KMS-11 (cell line): ENCODE measurements at regions not wholly inside any gene's neighbourhood (a gene's known extent, or its start where the extent isn't known, plus 50 kb on each side); places are given as distances from the start of the nearest gene placed in this dataset.
"Not testable (repeated sequence)": the region's sequence is repeated elsewhere in the genome, so short reads cannot be mapped to it uniquely, and the experiment has no call there.

ENCODE experiments used
- H2AFZ ChIP-seq: fragments of 200-600 bp; sonication (generic); 2 replicates; pipeline ENCODE4 v1.6.1; 2016; ENCODE audit warnings: antibody characterized with exemption, mixed run types, low read depth
- H3K27ac ChIP-seq: fragments of 200-600 bp; sonication (generic); 2 replicates; pipeline ENCODE4 v1.6.1; 2016; ENCODE audit warnings: mild to moderate bottlenecking, mixed run types
- H3K27me3 ChIP-seq: fragments of 200-600 bp; sonication (generic); 2 replicates; pipeline ENCODE4 v1.6.1; 2017; ENCODE audit warnings: mild to moderate bottlenecking, low read depth, mixed run types, moderate library complexity; ENCODE audit not compliant: insufficient read depth
- H3K36me3 ChIP-seq: fragments of 200-600 bp; sonication (generic); 2 replicates; pipeline ENCODE4 v1.6.1; 2017; ENCODE audit warnings: mild to moderate bottlenecking, mixed run types; ENCODE audit not compliant: insufficient read depth
- H3K4me1 ChIP-seq: fragments of 200-600 bp; sonication (generic); 2 replicates; pipeline ENCODE4 v1.6.1; 2016; ENCODE audit warnings: mild to moderate bottlenecking, low read depth, mixed run types; ENCODE audit not compliant: poor library complexity, severe bottlenecking
- H3K4me2 ChIP-seq: fragments of 200-600 bp; sonication (generic); 2 replicates; pipeline ENCODE4 v1.7.0; 2016; ENCODE audit warnings: mild to moderate bottlenecking, mixed run types
- H3K4me3 ChIP-seq: fragments of 200-600 bp; sonication (generic); IDR thresholded peaks from 2 replicates; pipeline ENCODE4 v1.6.1; 2017; ENCODE audit warnings: low read depth, low read length, mixed read lengths; ENCODE audit not compliant: insufficient read depth
- H3K79me2 ChIP-seq: fragments of 200-600 bp; sonication (generic); 2 replicates; pipeline ENCODE4 v1.6.1; 2016; ENCODE audit warnings: low read depth, mixed run types; ENCODE audit not compliant: insufficient read depth
- H3K9ac ChIP-seq: fragments of 200-600 bp; sonication (generic); 2 replicates; pipeline ENCODE4 v1.6.1; 2016; ENCODE audit warnings: mild to moderate bottlenecking, mixed run types
- H4K20me1 ChIP-seq: fragments of 200-600 bp; sonication (generic); 2 replicates; pipeline ENCODE4 v1.6.1; 2016; ENCODE audit warnings: mild to moderate bottlenecking, mixed run types; ENCODE audit not compliant: insufficient read depth
- CTCF ChIP-seq: fragments of 200-600 bp; sonication (generic); conservative IDR thresholded peaks from 2 replicates; pipeline ENCODE4 v1.6.1; 2017; ENCODE audit warnings: low read depth, mild to moderate bottlenecking, antibody characterized with exemption, low read length, moderate library complexity, mixed read lengths

- Histone ChIP-seq H3K4me3 (no peak overlapping the region), H3K27ac (no peak overlapping the region), H3K27me3 (no peaks in the 10 kb centered on the region), H3K79me2 (no peaks in the 10 kb centered on the region), H3K4me1 (no peaks in the 10 kb centered on the region), H3K36me3 (no peaks in the 10 kb centered on the region), H2AFZ (no peak overlapping the region), H3K4me2 (no peak overlapping the region), H4K20me1 (no peaks in the 10 kb centered on the region), H3K9ac (no peak overlapping the region)
- no peak for TF ChIP-seq CTCF
These were observed 126.3 kb upstream of the NPY start for GRCh38 chr7:24157666-24158065.

GRCh38 chr7:24158975-24159374 is 125.0 kb upstream of the NPY start:
- Histone ChIP-seq H3K9ac (no peak overlapping the region), H3K36me3 (no peaks in the 10 kb centered on the region), H3K79me2 (no peaks in the 10 kb centered on the region), H3K4me1 (no peaks in the 10 kb centered on the region), H2AFZ (no peak overlapping the region), H3K27me3 (no peaks in the 10 kb centered on the region), H3K4me2 (no peak overlapping the region), H3K4me3 (no peak overlapping the region), H3K27ac (no peak overlapping the region), H4K20me1 (no peaks in the 10 kb centered on the region)
- TF ChIP-seq CTCF = no peak

- Histone ChIP-seq H3K27me3 (no peaks in the 10 kb centered on the region), H3K9ac (no peak overlapping the region), H2AFZ (no peak overlapping the region), H3K4me1 (no peaks in the 10 kb centered on the region), H4K20me1 (no peaks in the 10 kb centered on the region), H3K4me2 (no peak overlapping the region), H3K4me3 (no peak overlapping the region), H3K27ac (no peak overlapping the region), H3K36me3 (no peaks in the 10 kb centered on the region), H3K79me2 (no peaks in the 10 kb centered on the region)
- no peak for TF ChIP-seq CTCF
These were observed 119.6 kb upstream of the NPY start for GRCh38 chr7:24164401-24164800.

- Histone ChIP-seq H4K20me1 (no peaks in the 10 kb centered on the region), H3K9ac (no peak overlapping the region), H3K27me3 (no peaks in the 10 kb centered on the region), H3K79me2 (no peaks in the 10 kb centered on the region), H2AFZ (no peak overlapping the region), H3K27ac (no peak overlapping the region), H3K36me3 (no peaks in the 10 kb centered on the region), H3K4me2 (no peak overlapping the region), H3K4me1 (no peaks in the 10 kb centered on the region), H3K4me3 (no peak overlapping the region)
- no peak for TF ChIP-seq CTCF
These were observed 114.8 kb upstream of the NPY start for GRCh38 chr7:24169077-24169624.

DNA sequence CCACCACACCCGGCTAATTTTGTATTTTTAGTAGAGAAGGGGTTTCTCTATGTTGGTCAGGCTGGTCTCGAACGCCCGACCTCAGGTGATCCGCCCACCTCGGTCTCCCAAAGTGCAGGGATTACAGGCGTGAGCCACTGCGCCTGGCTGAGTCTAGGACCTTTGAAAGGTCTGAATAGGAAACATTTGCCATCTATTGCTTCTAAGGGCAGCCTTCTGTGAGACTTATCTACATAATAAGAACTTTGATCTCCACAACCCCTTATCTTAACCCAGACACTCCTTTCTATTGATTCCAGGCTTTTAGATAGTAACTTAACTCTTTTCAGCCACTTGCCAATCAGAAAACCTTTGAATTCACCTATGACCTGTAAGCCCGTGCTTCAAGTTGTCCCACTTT is 112.0 kb upstream of the NPY start:
- not testable (repeated sequence) for H3K27ac ChIP-seq, H3K4me3 ChIP-seq, H3K4me2 ChIP-seq, H3K27me3 ChIP-seq, H4K20me1 ChIP-seq, H2AFZ ChIP-seq, H3K9ac ChIP-seq, H3K4me1 ChIP-seq, H3K79me2 ChIP-seq, H3K36me3 ChIP-seq
